ENCODE measurements at regions not wholly inside any gene's neighbourhood (a gene's known extent, or its start where the extent isn't known, plus 50 kb on each side); places are given as distances from the start of the nearest gene placed in this dataset.

GRCh38 chr6:41408576-41408975 lies 73.2 kb downstream of the NCR2 start:
- Histone ChIP-seq H3K23me2 (ENCODE audit: insufficient read length, low read depth, low read length, poor library complexity, severe bottlenecking) (peaks cover 10% of the 10 kb centered on the region), H3K4me1 (ENCODE audit: insufficient read depth, low read length) (no peaks in the 10 kb centered on the region)

More at GRCh38 chr6:41408576-41408975, 73.2 kb downstream of the NCR2 start:
- Histone ChIP-seq H3K9me3 (ENCODE audit: control insufficient read depth, low read depth, low read length) (no peaks in the 10 kb centered on the region), H3K79me2 (ENCODE audit: insufficient read depth, low read length) (no peaks in the 10 kb centered on the region), H3K27ac (ENCODE audit: insufficient read length, low read depth, low read length) (no peak overlapping the region), H2BK20ac (ENCODE audit: low read depth, low read length, poor library complexity, severe bottlenecking) (no peak overlapping the region), H3K4ac (ENCODE audit: low read depth, low read length) (no peak overlapping the region), H2BK12ac (ENCODE audit: insufficient read length, low read depth, low read length) (no peak overlapping the region), H2BK15ac (ENCODE audit: low read depth, low read length) (no peak overlapping the region), H4K20me1 (ENCODE audit: control insufficient read depth, insufficient read depth, insufficient read length) (no peaks in the 10 kb centered on the region), H3K18ac (ENCODE audit: insufficient read length, low read depth, low read length) (no peak overlapping the region), H3K56ac (ENCODE audit: insufficient read length, low read depth, low read length) (no peak overlapping the region), H2AFZ (ENCODE audit: low read length) (no peak overlapping the region), H2AK5ac (ENCODE audit: insufficient read length, low read length) (no peak overlapping the region), H2BK5ac (ENCODE audit: insufficient read length, low read length) (no peak overlapping the region), H3T11ph (ENCODE audit: low read length) (no peak overlapping the region), H3K4me2 (ENCODE audit: insufficient read depth, insufficient read length, low read length) (peak overlapping the region; percentile 37), H4K91ac (ENCODE audit: insufficient read length, low read depth, low read length) (no peak overlapping the region), H3K14ac (ENCODE audit: insufficient read depth, low read length) (no peak overlapping the region), H3K27me3 (ENCODE audit: insufficient read depth, low read length) (peaks cover 90% of the 10 kb centered on the region), H4K8ac (replicated peaks; ENCODE audit: insufficient read length, low read depth, low read length) (no peak overlapping the region), H3K79me1 (ENCODE audit: insufficient read depth, low read depth, low read length, poor library complexity, severe bottlenecking) (no peaks in the 10 kb centered on the region), H2BK120ac (ENCODE audit: low read depth, low read length, poor library complexity, severe bottlenecking) (no peak overlapping the region), H4K5ac (ENCODE audit: insufficient read length, low read depth, low read length) (no peak overlapping the region), H3K23ac (ENCODE audit: insufficient read length, low read depth, low read length) (no peak overlapping the region), H3K9ac (ENCODE audit: extremely low read depth, insufficient read length, low read length) (no peak overlapping the region)
- Mint-ChIP-seq H3K27me3 (ENCODE audit: low read depth) (no peaks in the 10 kb centered on the region), H3K4me3 (peak overlapping the region in 1 of 2 experiments; percentile 64; a peak in 3 of 5 replicates), H3K4me1 (peaks cover 27 to 49% of the 10 kb centered on the region in 2 experiments), H3K27ac (no peak overlapping the region), H3K9me3 (peaks cover 5 to 9% of the 10 kb centered on the region in 2 experiments; a peak in 3 of 5 replicates), H3K36me3 (ENCODE audit: insufficient read depth in 1 of 3, low read depth in 3 of 3) (no peaks in the 10 kb centered on the region; a peak in 1 of 7 replicates)
- no peak for TF ChIP-seq CTCF (conservative IDR thresholded peaks at IDR 0.05)
- peak; percentile 40 for DNase-seq
- WGBS (ENCODE audit: extremely low coverage, insufficient read length, low lambda C conversion rate) = no CpG with 5 or more reads among the region's 20 CpGs
